Right lobe of liver (tissue), 6 donors: ENCODE measurements at regions not wholly inside any gene's neighbourhood (a gene's known extent, or its start where the extent isn't known, plus 50 kb on each side); places are given as distances from the start of the nearest gene placed in this dataset.

Experiments
- ATAC-seq, 4 donors: fragments of 200-7000 bp; cut with Tn5 transposase; one replicate each; pipeline ENCODE4 v1.9.1; 2020; ENCODE audit warnings: mild to moderate bottlenecking in 4 of 4, moderate library complexity in 4 of 4
- DNase-seq, 3 donors: peaks; one replicate each; pipeline ENCODE4 v3.0.0-alpha.2; 2020
- H3K27ac ChIP-seq, 3 donors: fragments of 200-600 bp; one replicate each; pipeline ENCODE4 v1.8.0; 2022
- H3K27me3 ChIP-seq, 2 donors: fragments of 200-600 bp; one replicate each; pipeline ENCODE4 v1.8.0; 2022
- H3K36me3 ChIP-seq, 4 donors: fragments of 200-600 bp; sonication (generic) in 1 of 4; one replicate each; pipeline versions ENCODE4 v1.5.1 to v1.8.0; 2017 to 2022; ENCODE audit warnings: control low read depth in 1 of 4
- H3K4me1 ChIP-seq, 4 donors: fragments of 200-600 bp; sonication (generic) in 1 of 4; one replicate each; pipeline versions ENCODE4 v1.5.1 to v1.8.0; 2017 to 2022; ENCODE audit warnings: control low read depth in 1 of 4
- H3K4me3 ChIP-seq, 3 donors: fragments of 200-600 bp; one replicate each; pipeline ENCODE4 v1.8.0; 2022
- H3K9me3 ChIP-seq, 4 donors: fragments of 200-600 bp; sonication (generic) in 1 of 4; one replicate each; pipeline versions ENCODE4 v1.5.1 to v1.8.0; 2017 to 2022; ENCODE audit warnings: control low read depth in 1 of 4
- POLR2A ChIP-seq: fragments of 450-650 bp; IDR thresholded peaks from one replicate; pipeline ENCODE4 v1.6.1; 2017; ENCODE audit warnings: antibody characterized with exemption, mild to moderate bottlenecking
- WGBS: methylation state at CpG from one replicate; pipeline ENCODE4 v1.1.6; 2018; ENCODE audit warnings: low coverage, low lambda C conversion rate; ENCODE audit not compliant: insufficient coverage; ENCODE audit errors: missing lambda C conversion rate; 5-methylcytosine and 5-hydroxymethylcytosine counted together
- intact Hi-C, 2 donors: fragments of 100-400 bp; cut with DNase I; formaldehyde crosslinking; loops; one replicate each; pipeline versions ENCODE4 v1.11.2 to v1.14.1; 2022
- TF ChIP-seq, protein P1 (sequence below), 4 donors: fragments of 200-600 bp in 3 of 4; fragments of 450-650 bp in 1 of 4; IDR thresholded peaks; one replicate each; pipeline versions ENCODE4 v1.5.1 to v1.8.0; 2016 to 2022; ENCODE audit warnings: antibody characterized with exemption in 4 of 4, mild to moderate bottlenecking in 2 of 4
- donor health status: DM: no; HTN: yes; CAD: no.
- donor health status: DM: no; HTN: no; CAD: no.
- donor health status: DM: no; HTN: no; CAD: no.
- donor health status: DM: no; HTN: yes; CAD: no.
- donor health status: DM: no; HTN: yes; CAD: no.

DNA sequence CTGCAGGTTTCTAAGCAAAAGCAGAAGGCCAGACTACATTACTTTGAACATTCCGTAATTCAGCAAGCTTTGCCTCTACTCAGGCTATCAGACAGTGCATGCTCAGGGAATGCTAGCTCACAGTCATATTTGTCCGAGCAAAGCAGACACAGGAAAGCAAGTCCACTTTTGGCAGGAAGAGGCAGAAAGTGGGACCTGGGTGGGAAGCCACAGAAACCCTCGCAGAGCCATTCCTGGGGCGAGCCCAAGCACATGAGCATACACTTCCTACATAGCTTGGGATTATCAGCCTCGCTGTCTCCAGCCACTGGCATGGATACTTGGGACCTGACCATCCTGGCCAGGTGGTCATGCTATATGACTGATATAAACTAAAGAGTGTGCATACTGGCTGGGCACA is 113.3 kb downstream of the TRIM29 start:
- ATAC-seq (no peak), DNase-seq (no peak)
- Histone ChIP-seq H3K4me1 (no peaks in the 10 kb centered on the region), H3K27me3 (no peaks in the 10 kb centered on the region), H3K9me3 (no peaks in the 10 kb centered on the region), H3K27ac (no peak overlapping the region), H3K4me3 (no peak overlapping the region), H3K36me3 (no peaks in the 10 kb centered on the region)
- intact Hi-C loops, result no loop called here
- no peak for TF ChIP-seq POLR2A
- TF ChIP-seq, protein P1, sequence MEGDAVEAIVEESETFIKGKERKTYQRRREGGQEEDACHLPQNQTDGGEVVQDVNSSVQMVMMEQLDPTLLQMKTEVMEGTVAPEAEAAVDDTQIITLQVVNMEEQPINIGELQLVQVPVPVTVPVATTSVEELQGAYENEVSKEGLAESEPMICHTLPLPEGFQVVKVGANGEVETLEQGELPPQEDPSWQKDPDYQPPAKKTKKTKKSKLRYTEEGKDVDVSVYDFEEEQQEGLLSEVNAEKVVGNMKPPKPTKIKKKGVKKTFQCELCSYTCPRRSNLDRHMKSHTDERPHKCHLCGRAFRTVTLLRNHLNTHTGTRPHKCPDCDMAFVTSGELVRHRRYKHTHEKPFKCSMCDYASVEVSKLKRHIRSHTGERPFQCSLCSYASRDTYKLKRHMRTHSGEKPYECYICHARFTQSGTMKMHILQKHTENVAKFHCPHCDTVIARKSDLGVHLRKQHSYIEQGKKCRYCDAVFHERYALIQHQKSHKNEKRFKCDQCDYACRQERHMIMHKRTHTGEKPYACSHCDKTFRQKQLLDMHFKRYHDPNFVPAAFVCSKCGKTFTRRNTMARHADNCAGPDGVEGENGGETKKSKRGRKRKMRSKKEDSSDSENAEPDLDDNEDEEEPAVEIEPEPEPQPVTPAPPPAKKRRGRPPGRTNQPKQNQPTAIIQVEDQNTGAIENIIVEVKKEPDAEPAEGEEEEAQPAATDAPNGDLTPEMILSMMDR (IDR thresholded peaks at IDR 0.05), result no peak
- 64% methylated on average over 3 of the region's 5 CpGs for WGBS

DNA sequence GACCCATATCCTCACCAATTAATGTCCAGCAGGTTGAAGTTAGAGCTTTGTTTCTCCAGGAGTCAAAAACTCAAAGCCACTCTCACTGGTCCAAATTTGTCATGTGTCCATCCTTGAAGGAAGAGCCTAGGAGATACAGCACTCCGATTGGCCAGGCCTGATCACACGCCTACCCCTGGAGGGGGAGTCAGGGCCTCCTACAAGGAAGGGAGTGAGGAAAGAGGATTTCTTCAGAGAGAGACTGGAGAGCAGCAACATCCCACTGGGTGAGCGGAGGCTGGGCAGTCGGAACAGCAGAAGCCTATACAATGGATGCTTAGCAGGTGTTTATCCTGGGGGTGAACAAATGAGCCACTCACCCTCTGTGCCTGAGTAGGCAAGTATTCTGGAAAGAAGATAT is 113.9 kb downstream of the TRIM29 start:
- intact Hi-C loops, result no loop called here
- DNase-seq (no peak), ATAC-seq (no peak)
- no peaks in the 10 kb centered on the region for H3K36me3 ChIP-seq
- WGBS, result 70% methylated on average over 2 of the region's 4 CpGs
- no peaks in the 10 kb centered on the region for H3K27me3 ChIP-seq
- no peak overlapping the region for H3K4me3 ChIP-seq
- no peak for TF ChIP-seq POLR2A
- no peaks in the 10 kb centered on the region for H3K9me3 ChIP-seq
- no peak overlapping the region for H3K27ac ChIP-seq
- H3K4me1 ChIP-seq, result no peaks in the 10 kb centered on the region

DNA sequence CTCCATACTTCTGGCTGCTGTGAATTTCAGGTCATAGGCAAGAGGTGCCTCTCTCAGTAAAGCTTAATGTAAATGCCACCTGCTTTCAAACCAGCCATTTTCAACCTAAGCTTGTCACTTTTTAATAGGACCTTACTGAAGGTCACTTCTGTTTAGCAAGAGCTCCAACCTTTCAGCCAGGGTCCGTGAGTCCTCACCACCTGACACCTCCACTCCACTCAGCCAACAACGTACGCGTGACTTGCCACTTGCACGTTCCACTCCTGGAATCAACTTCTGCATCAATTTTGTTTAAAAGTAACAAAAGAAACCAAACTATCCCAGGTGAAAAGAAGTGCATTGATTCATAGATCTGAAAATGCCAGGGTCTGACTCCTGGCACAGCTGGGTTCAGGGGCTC is 114.4 kb downstream of the TRIM29 start:
- WGBS, result 35% methylated on average over 5 of the region's 5 CpGs
- H3K4me1 ChIP-seq, result no peaks in the 10 kb centered on the region
- H3K9me3 ChIP-seq, result no peaks in the 10 kb centered on the region
- no peaks in the 10 kb centered on the region for H3K36me3 ChIP-seq
- DNase-seq (no peak), ATAC-seq (no peak)
- H3K27me3 ChIP-seq, result no peaks in the 10 kb centered on the region
- no peak overlapping the region for H3K4me3 ChIP-seq
- no peak overlapping the region for H3K27ac ChIP-seq
- TF ChIP-seq, protein P1 (IDR thresholded peaks at IDR 0.05), result no peak
- TF ChIP-seq POLR2A, result no peak
- intact Hi-C loops, result no loop called here

DNA sequence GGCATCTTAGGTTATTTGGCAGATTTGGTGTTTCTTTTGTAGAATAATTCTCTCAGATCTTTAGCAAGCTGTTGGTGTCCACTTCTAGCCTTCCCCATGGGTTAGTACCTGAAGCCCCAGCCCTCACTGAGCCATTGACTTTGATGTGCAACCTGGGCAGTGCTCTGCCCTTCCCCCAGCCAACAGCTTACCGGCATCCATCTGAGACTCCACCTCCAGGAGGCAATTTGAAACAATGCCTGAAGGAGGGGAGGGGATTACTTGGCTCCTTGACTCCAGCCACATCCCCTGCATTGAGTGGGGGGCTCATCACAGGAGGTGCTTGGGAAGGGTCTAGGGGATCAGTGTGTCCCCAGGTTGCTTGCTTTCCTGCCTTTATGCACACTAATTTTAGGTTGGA is 114.8 kb downstream of the TRIM29 start:
- H3K36me3 ChIP-seq, result no peaks in the 10 kb centered on the region
- intact Hi-C loops, result no loop called here
- no peaks in the 10 kb centered on the region for H3K9me3 ChIP-seq
- no CpG with 5 or more reads among the region's 1 CpG for WGBS
- no peak overlapping the region for H3K27ac ChIP-seq
- ATAC-seq (no peak), DNase-seq (no peak)
- no peak overlapping the region for H3K4me3 ChIP-seq
- no peaks in the 10 kb centered on the region for H3K4me1 ChIP-seq
- no peaks in the 10 kb centered on the region for H3K27me3 ChIP-seq
- TF ChIP-seq, protein P1 (IDR thresholded peaks at IDR 0.05), result no peak
- no peak for TF ChIP-seq POLR2A

DNA sequence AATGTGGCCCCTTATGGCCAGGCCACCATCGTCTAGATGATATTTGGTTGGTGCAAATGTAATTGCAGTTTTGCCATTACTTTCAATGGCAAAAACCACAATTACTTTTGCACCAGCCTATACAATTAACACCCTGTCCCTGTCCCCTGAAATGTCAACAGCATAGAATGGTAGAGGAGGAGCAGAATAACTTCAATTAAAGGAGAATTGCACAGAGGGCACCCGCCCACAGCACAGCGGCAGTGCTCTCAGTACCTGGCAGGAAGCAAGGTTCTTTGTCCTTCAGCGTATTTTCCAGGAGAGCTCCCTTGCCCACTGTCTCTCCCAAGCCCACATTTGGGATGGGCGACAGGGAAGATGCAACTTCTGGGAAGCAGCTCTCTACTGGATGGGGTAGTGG is 115.3 kb downstream of the TRIM29 start:
- Histone ChIP-seq H3K4me3 (no peak overlapping the region), H3K9me3 (no peaks in the 10 kb centered on the region), H3K4me1 (no peaks in the 10 kb centered on the region), H3K27ac (no peak overlapping the region), H3K27me3 (no peaks in the 10 kb centered on the region), H3K36me3 (no peaks in the 10 kb centered on the region)
- no peak for ATAC-seq
- intact Hi-C loops, result no loop called here
- DNase-seq, result no peak
- WGBS, result 76% methylated on average over 5 of the region's 5 CpGs
- TF ChIP-seq POLR2A, result no peak
- TF ChIP-seq, protein P1 (IDR thresholded peaks at IDR 0.05), result no peak
